ENCODE measurements at regions not wholly inside any gene's neighbourhood (a gene's known extent, or its start where the extent isn't known, plus 50 kb on each side); places are given as distances from the start of the nearest gene placed in this dataset.

DNA sequence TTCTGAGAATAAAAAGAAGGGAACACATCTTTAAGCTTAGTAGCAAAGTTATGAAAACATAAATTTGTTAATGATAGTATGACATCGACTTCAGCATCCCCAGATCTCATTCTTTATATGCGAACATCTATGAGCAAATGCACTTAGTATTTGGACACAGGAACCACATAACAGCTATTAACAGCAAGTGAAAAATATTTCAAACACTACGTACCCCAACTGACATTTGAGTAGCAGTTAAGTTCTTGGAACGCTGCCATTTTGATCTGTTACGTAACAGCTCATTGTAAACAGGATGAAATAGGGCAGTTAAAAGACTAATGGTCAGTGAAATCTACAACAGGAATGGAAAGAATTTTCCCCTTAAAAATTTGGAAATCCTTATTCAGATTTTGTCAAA, 428.9 kb downstream of the TNS3 start:
- no peak overlapping the region for H3K4me3 Mint-ChIP-seq
- H3K4me1 ChIP-seq (ENCODE audit: control insufficient read depth in 1 of 2, extremely low read depth in 1 of 2, insufficient read depth in 2 of 2, low read length in 2 of 2): no peaks in the 10 kb centered on the region
- H3K27ac ChIP-seq (ENCODE audit: low read length): no peak overlapping the region
- H3K36me3 Mint-ChIP-seq: no peaks in the 10 kb centered on the region
- peaks cover 0 to 3% of the 10 kb centered on the region in 2 donors for H3K27me3 Mint-ChIP-seq
- no peaks in the 10 kb centered on the region for H3K9me3 ChIP-seq
- no peaks in the 10 kb centered on the region for H3K4me1 Mint-ChIP-seq
- ATAC-seq (replicated peaks in 1 of 4) (no peak), DNase-seq (no peak)
- no peaks in the 10 kb centered on the region for H3K36me3 ChIP-seq (ENCODE audit: control insufficient read depth in 2 of 2, extremely low read depth in 1 of 2, insufficient read depth in 1 of 2, low read length in 1 of 2)
- ChIA-PET POLR2A (no interaction called here), CTCF (no interaction called here)
- H3K27me3 ChIP-seq (replicated peaks in 1 of 2; ENCODE audit: control insufficient read depth in 2 of 2, extremely low read depth in 1 of 2, insufficient read depth in 2 of 2, low read length in 1 of 2): no peaks in the 10 kb centered on the region
- WGBS (ENCODE audit: insufficient coverage): no CpG with 5 or more reads among the region's 5 CpGs
- no peak overlapping the region for H3K27ac Mint-ChIP-seq
- H3K4me3 ChIP-seq (ENCODE audit: control insufficient read depth in 1 of 2, extremely low read depth in 1 of 2, low read length in 1 of 2): no peak overlapping the region
- peaks cover 0 to 3% (median 0%) of the 10 kb centered on the region in 3 donors for H3K9me3 Mint-ChIP-seq

DNA sequence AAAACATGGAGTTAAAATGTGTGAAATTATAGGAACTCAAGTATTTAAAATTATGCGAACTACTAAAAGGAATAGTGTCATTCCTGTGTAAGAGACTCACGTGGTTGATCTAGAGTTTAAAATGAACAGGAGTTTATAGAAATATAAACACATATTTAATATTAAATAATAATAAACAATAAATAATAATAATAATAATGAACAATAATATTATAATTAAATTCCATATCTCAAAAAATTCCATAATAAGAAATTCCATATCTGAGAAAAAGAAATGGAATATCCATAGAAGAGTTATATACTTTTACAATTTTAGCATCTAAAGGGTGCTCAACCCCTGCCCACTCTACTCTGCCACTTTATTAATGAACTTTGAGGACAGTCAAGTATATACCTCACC, 429.6 kb downstream of the TNS3 start:
- Mint-ChIP-seq H3K27me3 (peaks cover 0 to 3% of the 10 kb centered on the region in 2 donors), H3K4me1 (no peaks in the 10 kb centered on the region), H3K4me3 (no peak overlapping the region), H3K27ac (no peak overlapping the region), H3K36me3 (no peaks in the 10 kb centered on the region), H3K9me3 (peaks cover 0 to 3% (median 0%) of the 10 kb centered on the region in 3 donors)
- Histone ChIP-seq H3K27ac (ENCODE audit: low read length) (no peak overlapping the region), H3K27me3 (replicated peaks in 1 of 2; ENCODE audit: control insufficient read depth in 2 of 2, extremely low read depth in 1 of 2, insufficient read depth in 2 of 2, low read length in 1 of 2) (no peaks in the 10 kb centered on the region), H3K36me3 (ENCODE audit: control insufficient read depth in 2 of 2, extremely low read depth in 1 of 2, insufficient read depth in 1 of 2, low read length in 1 of 2) (no peaks in the 10 kb centered on the region), H3K4me1 (ENCODE audit: control insufficient read depth in 1 of 2, extremely low read depth in 1 of 2, insufficient read depth in 2 of 2, low read length in 2 of 2) (no peaks in the 10 kb centered on the region), H3K4me3 (ENCODE audit: control insufficient read depth in 1 of 2, extremely low read depth in 1 of 2, low read length in 1 of 2) (no peak overlapping the region), H3K9me3 (no peaks in the 10 kb centered on the region)
- ChIA-PET POLR2A (no interaction called here), CTCF (no interaction called here)
- no CpG with 5 or more reads among the region's 2 CpGs for WGBS (ENCODE audit: insufficient coverage)
- no peak for ATAC-seq (replicated peaks in 1 of 4)
- no peak for DNase-seq

DNA sequence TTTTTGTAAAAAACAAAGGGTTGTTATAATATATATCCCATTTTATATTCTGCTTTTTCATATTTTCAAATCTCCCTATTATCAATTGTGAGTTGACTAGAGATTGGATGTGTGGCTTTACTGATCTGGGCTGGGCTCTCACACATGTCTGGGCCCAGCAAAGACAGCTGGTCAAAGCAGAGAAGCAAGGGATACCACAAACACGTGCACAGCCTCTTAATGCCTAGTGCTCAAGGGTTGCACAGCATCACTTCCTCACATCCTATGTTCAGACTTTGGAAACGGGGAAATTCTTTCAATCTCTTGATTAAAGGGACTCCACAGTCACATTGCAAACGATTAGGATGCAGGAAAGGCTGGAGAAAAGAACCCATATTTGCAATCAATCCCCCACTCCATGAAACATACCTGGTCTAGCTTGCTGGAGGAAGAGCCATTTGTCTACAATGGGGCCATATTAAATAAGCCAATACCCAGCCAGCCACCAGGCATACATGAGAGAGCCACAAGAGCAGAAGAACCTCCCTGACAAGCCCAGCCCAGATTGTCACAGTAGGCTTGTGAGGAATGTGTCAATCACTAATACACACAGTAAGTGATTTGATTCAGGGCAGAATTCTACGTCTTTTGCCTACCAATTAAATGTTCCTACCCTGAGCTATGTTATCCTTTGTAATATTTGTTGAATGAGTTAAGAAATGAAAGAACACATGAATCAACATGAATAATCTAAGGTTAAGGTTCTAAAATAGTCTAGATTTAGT, 431.2 kb downstream of the TNS3 start:
- no peak for ATAC-seq (replicated peaks in 1 of 4)
- Histone ChIP-seq H3K27ac (ENCODE audit: low read length) (no peak overlapping the region), H3K27me3 (replicated peaks in 1 of 2; ENCODE audit: control insufficient read depth in 2 of 2, extremely low read depth in 1 of 2, insufficient read depth in 2 of 2, low read length in 1 of 2) (no peaks in the 10 kb centered on the region), H3K4me1 (ENCODE audit: control insufficient read depth in 1 of 2, extremely low read depth in 1 of 2, insufficient read depth in 2 of 2, low read length in 2 of 2) (no peaks in the 10 kb centered on the region), H3K36me3 (ENCODE audit: control insufficient read depth in 2 of 2, extremely low read depth in 1 of 2, insufficient read depth in 1 of 2, low read length in 1 of 2) (no peaks in the 10 kb centered on the region), H3K9me3 (no peaks in the 10 kb centered on the region), H3K4me3 (ENCODE audit: control insufficient read depth in 1 of 2, extremely low read depth in 1 of 2, low read length in 1 of 2) (no peak overlapping the region)
- 40% methylated on average over 1 of the region's 4 CpGs for WGBS (ENCODE audit: insufficient coverage)
- ChIA-PET CTCF (no interaction called here), POLR2A (no interaction called here)
- Mint-ChIP-seq H3K4me1 (no peaks in the 10 kb centered on the region), H3K27me3 (peaks cover 0 to 11% of the 10 kb centered on the region in 2 donors), H3K27ac (no peak overlapping the region), H3K36me3 (no peaks in the 10 kb centered on the region), H3K4me3 (no peak overlapping the region), H3K9me3 (peaks cover 0 to 3% (median 0%) of the 10 kb centered on the region in 3 donors)
- no peak for DNase-seq

DNA sequence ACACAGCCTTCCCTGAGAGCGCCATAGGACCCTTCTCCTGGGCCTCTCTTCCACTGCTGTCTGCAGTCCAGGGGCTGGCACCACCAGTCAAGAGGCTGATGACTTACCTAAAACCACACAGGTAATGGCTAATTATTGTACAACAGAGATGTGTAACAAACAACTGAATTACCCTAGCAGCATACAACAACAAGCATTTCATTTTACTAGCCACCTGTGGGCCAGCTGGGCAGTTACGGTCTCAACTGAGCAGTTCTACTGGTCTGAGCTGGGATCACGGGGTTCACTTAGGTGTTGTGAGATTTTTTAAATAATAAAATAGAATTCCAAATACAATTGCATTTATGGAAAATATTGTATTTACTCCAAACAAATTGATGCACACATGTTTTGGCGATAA, 431.9 kb downstream of the TNS3 start:
- Mint-ChIP-seq H3K4me3 (no peak overlapping the region), H3K27ac (no peak overlapping the region), H3K9me3 (peaks cover 0 to 3% (median 0%) of the 10 kb centered on the region in 3 donors), H3K4me1 (no peaks in the 10 kb centered on the region), H3K36me3 (no peaks in the 10 kb centered on the region), H3K27me3 (peaks cover 0 to 16% of the 10 kb centered on the region in 2 donors)
- H3K9me3 ChIP-seq: no peaks in the 10 kb centered on the region
- ATAC-seq (replicated peaks in 1 of 4) (no peak), DNase-seq (no peak)
- ChIA-PET POLR2A (no interaction called here), CTCF (no interaction called here)
- 100% methylated on average over 1 of the region's 4 CpGs for WGBS (ENCODE audit: insufficient coverage)
- H3K27ac ChIP-seq (ENCODE audit: low read length): no peak overlapping the region
- H3K27me3 ChIP-seq (replicated peaks in 1 of 2; ENCODE audit: control insufficient read depth in 2 of 2, extremely low read depth in 1 of 2, insufficient read depth in 2 of 2, low read length in 1 of 2): no peaks in the 10 kb centered on the region
- no peaks in the 10 kb centered on the region for H3K36me3 ChIP-seq (ENCODE audit: control insufficient read depth in 2 of 2, extremely low read depth in 1 of 2, insufficient read depth in 1 of 2, low read length in 1 of 2)
- no peak overlapping the region for H3K4me3 ChIP-seq (ENCODE audit: control insufficient read depth in 1 of 2, extremely low read depth in 1 of 2, low read length in 1 of 2)
- no peaks in the 10 kb centered on the region for H3K4me1 ChIP-seq (ENCODE audit: control insufficient read depth in 1 of 2, extremely low read depth in 1 of 2, insufficient read depth in 2 of 2, low read length in 2 of 2)

DNA sequence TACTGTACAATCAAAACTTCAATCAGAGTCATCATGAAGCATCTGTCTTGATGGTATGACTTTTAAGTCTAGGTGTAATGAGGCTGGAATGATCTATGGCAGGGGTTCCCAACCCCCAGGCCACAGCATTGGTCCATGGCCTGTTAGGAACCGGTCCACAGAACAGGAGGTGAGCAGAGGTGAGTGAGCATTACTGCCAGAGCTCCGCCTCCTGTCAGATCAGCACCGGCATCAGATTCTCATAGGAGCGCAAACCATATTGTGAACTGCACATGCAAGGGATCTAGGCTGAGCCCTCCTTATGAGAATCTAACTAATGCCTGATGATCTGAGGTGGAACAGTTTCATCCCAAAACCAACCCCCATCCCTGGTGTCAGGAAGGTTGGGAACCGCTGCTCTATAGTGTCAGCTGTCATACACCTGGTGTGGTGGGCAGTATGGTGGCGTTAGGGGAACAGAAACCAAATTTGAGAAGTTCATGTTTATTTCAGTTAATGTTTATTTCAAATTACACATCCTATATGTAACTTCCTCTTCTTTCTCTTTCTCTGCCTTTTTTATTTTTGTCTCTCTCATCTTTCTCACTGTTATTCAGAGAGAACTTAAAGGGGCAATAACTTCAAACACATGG, 432.6 kb downstream of the TNS3 start:
- H3K9me3 Mint-ChIP-seq: peaks cover 0 to 3% (median 0%) of the 10 kb centered on the region in 3 donors
- ATAC-seq (replicated peaks in 1 of 4) (no peak), DNase-seq (no peak)
- Histone ChIP-seq H3K27ac (ENCODE audit: low read length) (no peak overlapping the region), H3K27me3 (replicated peaks in 1 of 2; ENCODE audit: control insufficient read depth in 2 of 2, extremely low read depth in 1 of 2, insufficient read depth in 2 of 2, low read length in 1 of 2) (no peaks in the 10 kb centered on the region), H3K4me3 (ENCODE audit: control insufficient read depth in 1 of 2, extremely low read depth in 1 of 2, low read length in 1 of 2) (no peak overlapping the region), H3K36me3 (ENCODE audit: control insufficient read depth in 2 of 2, extremely low read depth in 1 of 2, insufficient read depth in 1 of 2, low read length in 1 of 2) (no peaks in the 10 kb centered on the region), H3K9me3 (no peaks in the 10 kb centered on the region), H3K4me1 (ENCODE audit: control insufficient read depth in 1 of 2, extremely low read depth in 1 of 2, insufficient read depth in 2 of 2, low read length in 2 of 2) (no peaks in the 10 kb centered on the region)
- no peaks in the 10 kb centered on the region for H3K36me3 Mint-ChIP-seq
- ChIA-PET CTCF (no interaction called here), POLR2A (no interaction called here)
- 65% methylated on average over 2 of the region's 6 CpGs for WGBS (ENCODE audit: insufficient coverage)
- no peaks in the 10 kb centered on the region for H3K4me1 Mint-ChIP-seq
- H3K4me3 Mint-ChIP-seq: no peak overlapping the region
- no peak overlapping the region for H3K27ac Mint-ChIP-seq
- H3K27me3 Mint-ChIP-seq: peaks cover 2 to 17% of the 10 kb centered on the region in 2 donors

DNA sequence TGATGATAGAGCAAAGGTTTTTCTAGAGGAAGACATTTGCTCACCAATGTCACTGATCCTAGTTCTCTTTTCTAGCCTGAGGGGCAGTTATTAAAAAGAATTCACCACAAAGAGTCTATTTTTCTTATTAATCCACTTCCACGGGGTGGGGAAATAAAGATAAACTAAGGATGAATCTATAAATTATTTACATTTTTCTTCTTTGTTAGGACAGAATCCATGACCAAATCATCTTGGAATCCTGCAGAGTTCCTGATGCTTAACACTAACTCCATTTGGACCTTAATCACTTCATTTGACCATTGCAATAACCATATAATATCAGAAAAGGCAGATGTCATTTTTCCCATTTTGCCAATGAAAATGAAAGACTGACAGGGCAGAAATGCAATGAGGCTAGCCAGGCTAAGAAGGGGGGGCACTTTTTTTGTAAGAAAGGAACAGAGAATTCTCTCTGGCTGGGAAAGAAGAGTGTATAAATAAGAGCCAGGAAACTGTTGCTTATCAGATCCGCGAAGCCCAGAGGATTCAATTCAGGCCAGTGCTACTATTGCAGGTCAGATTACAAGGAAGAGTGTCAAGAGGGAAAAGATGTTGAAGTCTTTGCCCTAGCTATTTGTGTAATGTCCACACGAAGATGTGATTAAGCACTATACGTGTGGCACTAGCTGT, 433.2 kb downstream of the TNS3 start:
- Histone ChIP-seq H3K9me3 (no peaks in the 10 kb centered on the region), H3K27ac (ENCODE audit: low read length) (no peak overlapping the region), H3K4me1 (ENCODE audit: control insufficient read depth in 1 of 2, extremely low read depth in 1 of 2, insufficient read depth in 2 of 2, low read length in 2 of 2) (no peaks in the 10 kb centered on the region), H3K4me3 (ENCODE audit: control insufficient read depth in 1 of 2, extremely low read depth in 1 of 2, low read length in 1 of 2) (no peak overlapping the region), H3K36me3 (ENCODE audit: control insufficient read depth in 2 of 2, extremely low read depth in 1 of 2, insufficient read depth in 1 of 2, low read length in 1 of 2) (no peaks in the 10 kb centered on the region), H3K27me3 (replicated peaks in 1 of 2; ENCODE audit: control insufficient read depth in 2 of 2, extremely low read depth in 1 of 2, insufficient read depth in 2 of 2, low read length in 1 of 2) (no peaks in the 10 kb centered on the region)
- no peak for ATAC-seq (replicated peaks in 1 of 4)
- no peak for DNase-seq
- Mint-ChIP-seq H3K4me1 (no peaks in the 10 kb centered on the region), H3K27me3 (peaks cover 2 to 17% of the 10 kb centered on the region in 2 donors), H3K4me3 (no peak overlapping the region), H3K36me3 (no peaks in the 10 kb centered on the region), H3K27ac (no peak overlapping the region), H3K9me3 (peaks cover 0 to 3% (median 0%) of the 10 kb centered on the region in 3 donors)
- ChIA-PET CTCF (no interaction called here), POLR2A (no interaction called here)
- WGBS (ENCODE audit: insufficient coverage): no CpG with 5 or more reads among the region's 5 CpGs

Measured in T-cell (primary cell).